ENCODE measurements at regions not wholly inside any gene's neighbourhood (a gene's known extent, or its start where the extent isn't known, plus 50 kb on each side); places are given as distances from the start of the nearest gene placed in this dataset.

- TF ChIP-seq EP300 (IDR thresholded peaks at IDR 0.05) = no peak
- no peak for TF ChIP-seq CTCF (IDR thresholded peaks at IDR 0.05)
- TF ChIP-seq POLR2A (IDR thresholded peaks at IDR 0.05) = no peak
Measured at GRCh38 chr12:24557738-24558137, 391.2 kb downstream of the BCAT1 start.
